Astrocyte (in vitro differentiated cells and primary cell): ENCODE measurements at regions not wholly inside any gene's neighbourhood (a gene's known extent, or its start where the extent isn't known, plus 50 kb on each side); places are given as distances from the start of the nearest gene placed in this dataset.

Experiments used
- DNase-seq: peaks from one replicate; pipeline ENCODE4 v3.0.0-alpha.2; 2010; ENCODE audit warnings: low read depth
- FAIRE-seq: peaks from 2 replicates; lab custom pipeline; 2011; peaks lifted over from hg19 to GRCh38; lab: Jason Lieb, UNC
- H2AFZ ChIP-seq: 2 replicates; pipeline ENCODE4 v1.6.0; 2012; ENCODE audit warnings: low read depth, low read length, inconsistent platforms
- H3K27ac ChIP-seq: 2 replicates; pipeline ENCODE4 v1.5.1; 2011; ENCODE audit warnings: low read depth, low read length, inconsistent platforms
- H3K27me3 ChIP-seq: 2 replicates; pipeline ENCODE4 v1.6.0; 2011; ENCODE audit warnings: low read length, inconsistent platforms; ENCODE audit not compliant: insufficient read depth
- H3K36me3 ChIP-seq: 2 replicates; pipeline ENCODE4 v1.5.1; 2011; ENCODE audit warnings: low read length, inconsistent platforms; ENCODE audit not compliant: insufficient read depth
- H3K4me1 ChIP-seq: 2 replicates; pipeline ENCODE4 v1.5.1; 2011; ENCODE audit warnings: low read length, inconsistent platforms; ENCODE audit not compliant: insufficient read depth
- H3K4me2 ChIP-seq: 2 replicates; pipeline ENCODE4 v1.6.0; 2012; ENCODE audit warnings: low read length, inconsistent platforms
- H3K4me3 ChIP-seq: 2 replicates; pipeline ENCODE4 v1.5.1; 2011; ENCODE audit warnings: low read depth, mild to moderate bottlenecking, low read length, inconsistent platforms; ENCODE audit not compliant: insufficient read depth
- H3K79me2 ChIP-seq: 2 replicates; pipeline ENCODE4 v1.6.0; 2012; ENCODE audit warnings: mild to moderate bottlenecking, low read length, inconsistent platforms; ENCODE audit not compliant: insufficient read depth
- H3K9ac ChIP-seq: 2 replicates; pipeline ENCODE4 v1.6.0; 2012; ENCODE audit warnings: mild to moderate bottlenecking, low read length, inconsistent platforms
- H3K9me3 ChIP-seq: 2 replicates; pipeline ENCODE4 v1.5.1; 2012; ENCODE audit warnings: low read depth, mild to moderate bottlenecking, low read length, inconsistent platforms; ENCODE audit not compliant: insufficient read depth
- H4K20me1 ChIP-seq: 2 replicates; pipeline ENCODE4 v1.6.0; 2012; ENCODE audit warnings: low read length, inconsistent platforms; ENCODE audit not compliant: insufficient read depth
- H3K27ac Mint-ChIP-seq: one replicate; pipeline ENCODE4 v1.8.0; 2021; ENCODE audit warnings: mild to moderate bottlenecking, mixed read lengths; ENCODE audit not compliant: unreplicated experiment
- H3K27me3 Mint-ChIP-seq: one replicate; pipeline ENCODE4 v1.8.0; 2021; ENCODE audit warnings: low read depth, mixed read lengths; ENCODE audit not compliant: unreplicated experiment
- H3K36me3 Mint-ChIP-seq: one replicate; pipeline ENCODE4 v1.8.0; 2021; ENCODE audit warnings: low read depth, mixed read lengths; ENCODE audit not compliant: unreplicated experiment
- H3K4me1 Mint-ChIP-seq: one replicate; pipeline ENCODE4 v1.8.0; 2021; ENCODE audit warnings: low read depth, mixed read lengths; ENCODE audit not compliant: unreplicated experiment
- H3K4me3 Mint-ChIP-seq: one replicate; pipeline ENCODE4 v1.8.0; 2021; ENCODE audit warnings: mild to moderate bottlenecking, moderate library complexity, mixed read lengths; ENCODE audit not compliant: unreplicated experiment
- H3K9me3 Mint-ChIP-seq: one replicate; pipeline ENCODE4 v1.8.0; 2021; ENCODE audit warnings: mild to moderate bottlenecking, mixed read lengths; ENCODE audit not compliant: unreplicated experiment
- CTCF ChIP-seq: IDR thresholded peaks from 2 replicates; pipeline ENCODE4 v1.5.1; 2011; ENCODE audit warnings: low read depth, mild to moderate bottlenecking, inconsistent platforms, low read length, moderate library complexity; ENCODE audit not compliant: insufficient read depth
- EZH2 ChIP-seq: IDR thresholded peaks from 2 replicates; pipeline ENCODE4 v1.6.1; 2012; ENCODE audit warnings: mild to moderate bottlenecking, low read length, inconsistent platforms; ENCODE audit not compliant: insufficient read depth

- Mint-ChIP-seq H3K27ac (no peak overlapping the region), H3K9me3 (no peaks in the 10 kb centered on the region), H3K4me3 (no peak overlapping the region), H3K4me1 (peaks cover 13% of the 10 kb centered on the region), H3K36me3 (no peaks in the 10 kb centered on the region), H3K27me3 (no peaks in the 10 kb centered on the region)
- Histone ChIP-seq H4K20me1 (no peaks in the 10 kb centered on the region), H3K36me3 (no peaks in the 10 kb centered on the region), H3K4me2 (no peak overlapping the region), H3K27ac (no peak overlapping the region), H3K79me2 (no peaks in the 10 kb centered on the region), H3K4me3 (no peak overlapping the region), H3K4me1 (peaks cover 4% of the 10 kb centered on the region), H3K9ac (no peak overlapping the region), H2AFZ (no peak overlapping the region), H3K27me3 (no peaks in the 10 kb centered on the region), H3K9me3 (no peaks in the 10 kb centered on the region)
- TF ChIP-seq EZH2 = no peak
- TF ChIP-seq CTCF = no peak
- FAIRE-seq (no peak), DNase-seq (peak; percentile 34)
Observed at GRCh38 chr4:33086331-33086925, 2366.3 kb downstream of the PCDH7 start.

GRCh38 chr4:33088713-33089112 is 2368.5 kb downstream of the PCDH7 start:
- peaks cover 13% of the 10 kb centered on the region for H3K4me1 Mint-ChIP-seq
- H3K36me3 Mint-ChIP-seq = no peaks in the 10 kb centered on the region

More at GRCh38 chr4:33088713-33089112, 2368.5 kb downstream of the PCDH7 start:
- no peak overlapping the region for H3K27ac Mint-ChIP-seq
- Histone ChIP-seq H3K4me1 (peaks cover 4% of the 10 kb centered on the region), H4K20me1 (no peaks in the 10 kb centered on the region), H3K9me3 (no peaks in the 10 kb centered on the region), H3K27ac (no peak overlapping the region), H3K79me2 (no peaks in the 10 kb centered on the region), H3K27me3 (no peaks in the 10 kb centered on the region), H3K4me2 (no peak overlapping the region), H3K36me3 (no peaks in the 10 kb centered on the region), H3K4me3 (no peak overlapping the region), H2AFZ (no peak overlapping the region), H3K9ac (no peak overlapping the region)
- TF ChIP-seq CTCF (no peak), EZH2 (no peak)
- no peak for DNase-seq
- no peaks in the 10 kb centered on the region for H3K9me3 Mint-ChIP-seq
- no peak for FAIRE-seq
- no peak overlapping the region for H3K4me3 Mint-ChIP-seq
- no peaks in the 10 kb centered on the region for H3K27me3 Mint-ChIP-seq
